ENCODE measurements at regions not wholly inside any gene's neighbourhood (a gene's known extent, or its start where the extent isn't known, plus 50 kb on each side); places are given as distances from the start of the nearest gene placed in this dataset.

- TF ChIP-seq EZH2phosphoT487 (IDR thresholded peaks at IDR 0.05; ENCODE audit: borderline replicate concordance, low read length), result no peak
- no peak for TF ChIP-seq CTCF (IDR thresholded peaks at IDR 0.05; ENCODE audit: low read depth, low read length, poor library complexity, severe bottlenecking)
Observed at GRCh38 chr21:14632359-14632758, 86.2 kb upstream of the SAMSN1 start.
